ENCODE measurements at regions not wholly inside any gene's neighbourhood (a gene's known extent, or its start where the extent isn't known, plus 50 kb on each side); places are given as distances from the start of the nearest gene placed in this dataset.

DNA sequence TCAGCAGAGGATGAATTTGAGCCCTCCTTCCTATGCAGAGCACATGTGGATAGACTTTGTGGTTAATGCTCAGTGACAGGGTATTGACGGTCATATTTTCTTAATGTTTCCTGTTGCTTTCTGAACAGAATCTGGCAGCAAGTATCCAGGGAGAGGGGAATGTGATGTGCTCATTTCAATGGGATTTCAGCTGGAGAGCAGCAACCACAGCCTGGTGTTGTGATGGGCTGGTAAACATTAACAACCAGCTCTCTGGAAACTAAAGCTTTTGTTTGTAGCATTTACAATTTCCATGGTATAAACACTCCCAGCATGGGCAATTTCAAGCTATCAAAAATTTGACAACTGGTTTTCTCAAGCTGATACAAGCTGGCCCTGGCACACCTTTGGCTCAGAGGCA is 215.9 kb downstream of the SH2D4B start:
- Histone ChIP-seq H3K27ac (ENCODE audit: insufficient read depth, low read length) (no peak overlapping the region), H2AFZ (ENCODE audit: low read length) (no peak overlapping the region), H3K36me3 (ENCODE audit: control insufficient read depth, insufficient read depth, low read length) (no peaks in the 10 kb centered on the region), H4K20me1 (ENCODE audit: control insufficient read depth, extremely low read depth, insufficient read depth, low read length) (no peaks in the 10 kb centered on the region), H3K9me3 (ENCODE audit: control insufficient read depth, insufficient read depth, low read depth, low read length) (no peaks in the 10 kb centered on the region), H3K79me2 (ENCODE audit: control insufficient read depth, insufficient read depth, low read length) (no peaks in the 10 kb centered on the region), H3K4me2 (ENCODE audit: extremely low read depth, insufficient read depth, low read length) (no peak overlapping the region), H3K9ac (ENCODE audit: insufficient read depth, low read length) (no peak overlapping the region), H3K4me3 (replicated peaks in 1 of 4; ENCODE audit: control extremely low read depth in 1 of 4, insufficient read depth in 1 of 4, low read depth in 3 of 4, low read length in 4 of 4) (no peak overlapping the region), H3K4me1 (ENCODE audit: control insufficient read depth, extremely low read depth, insufficient read depth, low read length) (no peaks in the 10 kb centered on the region), H3K27me3 (ENCODE audit: control insufficient read depth, insufficient read depth, low read length) (no peaks in the 10 kb centered on the region)
- no peak for TF ChIP-seq CTCF (conservative IDR thresholded peaks at IDR 0.05 in 1 of 2, IDR thresholded peaks at IDR 0.05 in 1 of 2; ENCODE audit: low read depth in 1 of 2, low read length in 2 of 2)
- TF ChIP-seq EZH2 (IDR thresholded peaks at IDR 0.05; ENCODE audit: low read length, missing control alignments): no peak
- no peak for DNase-seq (ENCODE audit: low read depth in 2 of 2)

- no peak for DNase-seq (ENCODE audit: low read depth in 2 of 2)
- Histone ChIP-seq H2AFZ (ENCODE audit: low read length) (no peak overlapping the region), H3K36me3 (ENCODE audit: control insufficient read depth, insufficient read depth, low read length) (no peaks in the 10 kb centered on the region), H3K27ac (ENCODE audit: insufficient read depth, low read length) (no peak overlapping the region), H3K27me3 (ENCODE audit: control insufficient read depth, insufficient read depth, low read length) (no peaks in the 10 kb centered on the region), H3K4me3 (replicated peaks in 1 of 4; ENCODE audit: control extremely low read depth in 1 of 4, insufficient read depth in 1 of 4, low read depth in 3 of 4, low read length in 4 of 4) (no peak overlapping the region), H3K9me3 (ENCODE audit: control insufficient read depth, insufficient read depth, low read depth, low read length) (no peaks in the 10 kb centered on the region), H3K79me2 (ENCODE audit: control insufficient read depth, insufficient read depth, low read length) (no peaks in the 10 kb centered on the region), H3K4me1 (ENCODE audit: control insufficient read depth, extremely low read depth, insufficient read depth, low read length) (no peaks in the 10 kb centered on the region), H3K9ac (ENCODE audit: insufficient read depth, low read length) (no peak overlapping the region), H3K4me2 (ENCODE audit: extremely low read depth, insufficient read depth, low read length) (no peak overlapping the region), H4K20me1 (ENCODE audit: control insufficient read depth, extremely low read depth, insufficient read depth, low read length) (no peaks in the 10 kb centered on the region)
- no peak for TF ChIP-seq CTCF (conservative IDR thresholded peaks at IDR 0.05 in 1 of 2, IDR thresholded peaks at IDR 0.05 in 1 of 2; ENCODE audit: low read depth in 1 of 2, low read length in 2 of 2)
- TF ChIP-seq EZH2 (IDR thresholded peaks at IDR 0.05; ENCODE audit: low read length, missing control alignments): no peak
Measured at GRCh38 chr10:80755893-80756292, 218.2 kb downstream of the SH2D4B start.

DNA sequence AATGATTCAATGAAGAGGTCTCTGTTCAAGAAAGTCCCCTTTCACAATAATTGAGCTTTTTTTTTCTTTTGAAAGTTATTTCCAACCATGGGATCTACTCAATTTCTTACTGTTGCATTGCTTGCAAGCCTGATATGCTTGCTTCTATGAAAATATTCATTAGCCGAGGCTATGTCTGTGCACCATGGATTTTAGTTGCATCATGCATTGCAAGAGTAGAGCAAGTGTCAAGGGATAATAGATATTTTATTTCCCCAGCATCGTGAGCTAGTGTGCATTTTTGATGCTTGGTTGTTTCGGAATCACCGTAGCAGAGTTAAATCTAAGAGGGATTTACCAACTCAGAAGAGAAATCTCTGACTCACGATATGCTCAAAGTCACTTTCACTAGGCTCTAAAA is 222.0 kb downstream of the SH2D4B start:
- H3K4me2 ChIP-seq (ENCODE audit: extremely low read depth, insufficient read depth, low read length): no peak overlapping the region
- H2AFZ ChIP-seq (ENCODE audit: low read length): no peak overlapping the region
- no peaks in the 10 kb centered on the region for H3K9me3 ChIP-seq (ENCODE audit: control insufficient read depth, insufficient read depth, low read depth, low read length)
- H3K4me3 ChIP-seq (replicated peaks in 1 of 4; ENCODE audit: control extremely low read depth in 1 of 4, insufficient read depth in 1 of 4, low read depth in 3 of 4, low read length in 4 of 4): no peak overlapping the region
- H3K36me3 ChIP-seq (ENCODE audit: control insufficient read depth, insufficient read depth, low read length): no peaks in the 10 kb centered on the region
- TF ChIP-seq EZH2 (IDR thresholded peaks at IDR 0.05; ENCODE audit: low read length, missing control alignments) (no peak), CTCF (conservative IDR thresholded peaks at IDR 0.05 in 1 of 2, IDR thresholded peaks at IDR 0.05 in 1 of 2; ENCODE audit: low read depth in 1 of 2, low read length in 2 of 2) (no peak)
- H3K4me1 ChIP-seq (ENCODE audit: control insufficient read depth, extremely low read depth, insufficient read depth, low read length): no peaks in the 10 kb centered on the region
- H3K27ac ChIP-seq (ENCODE audit: insufficient read depth, low read length): no peak overlapping the region
- no peaks in the 10 kb centered on the region for H3K27me3 ChIP-seq (ENCODE audit: control insufficient read depth, insufficient read depth, low read length)
- no peak for DNase-seq (ENCODE audit: low read depth in 2 of 2)
- no peaks in the 10 kb centered on the region for H4K20me1 ChIP-seq (ENCODE audit: control insufficient read depth, extremely low read depth, insufficient read depth, low read length)
- no peaks in the 10 kb centered on the region for H3K79me2 ChIP-seq (ENCODE audit: control insufficient read depth, insufficient read depth, low read length)
- H3K9ac ChIP-seq (ENCODE audit: insufficient read depth, low read length): no peak overlapping the region

Data from fibroblast of lung (primary cell).